ENCODE measurements at regions not wholly inside any gene's neighbourhood (a gene's known extent, or its start where the extent isn't known, plus 50 kb on each side); places are given as distances from the start of the nearest gene placed in this dataset.

DNA sequence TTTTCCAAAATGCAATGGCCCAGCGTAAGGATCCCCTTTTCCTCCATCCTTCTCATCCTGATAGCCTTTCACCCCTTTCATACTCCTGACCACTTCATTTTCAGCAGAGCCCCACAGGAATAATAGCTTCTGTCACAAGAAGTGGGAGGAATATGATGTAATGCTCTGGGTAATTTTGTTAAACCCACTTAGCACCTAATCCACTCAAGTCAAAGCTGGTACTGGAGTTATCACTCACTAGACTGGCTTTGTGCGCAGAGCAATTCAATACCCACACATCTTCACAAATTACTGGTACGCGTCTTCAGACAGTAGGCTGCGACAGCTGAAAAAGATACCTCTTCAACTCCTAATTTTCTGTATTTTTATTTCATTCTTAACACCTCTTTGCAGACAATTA, 2232.8 kb upstream of the WWC1 start (continued):
- no peak for TF ChIP-seq SUZ12 (IDR thresholded peaks at IDR 0.05; ENCODE audit: unreplicated experiment)
- TF ChIP-seq, protein P1, sequence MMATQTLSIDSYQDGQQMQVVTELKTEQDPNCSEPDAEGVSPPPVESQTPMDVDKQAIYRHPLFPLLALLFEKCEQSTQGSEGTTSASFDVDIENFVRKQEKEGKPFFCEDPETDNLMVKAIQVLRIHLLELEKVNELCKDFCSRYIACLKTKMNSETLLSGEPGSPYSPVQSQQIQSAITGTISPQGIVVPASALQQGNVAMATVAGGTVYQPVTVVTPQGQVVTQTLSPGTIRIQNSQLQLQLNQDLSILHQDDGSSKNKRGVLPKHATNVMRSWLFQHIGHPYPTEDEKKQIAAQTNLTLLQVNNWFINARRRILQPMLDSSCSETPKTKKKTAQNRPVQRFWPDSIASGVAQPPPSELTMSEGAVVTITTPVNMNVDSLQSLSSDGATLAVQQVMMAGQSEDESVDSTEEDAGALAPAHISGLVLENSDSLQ (IDR thresholded peaks at IDR 0.05): no peak
- TF ChIP-seq, protein P2, sequence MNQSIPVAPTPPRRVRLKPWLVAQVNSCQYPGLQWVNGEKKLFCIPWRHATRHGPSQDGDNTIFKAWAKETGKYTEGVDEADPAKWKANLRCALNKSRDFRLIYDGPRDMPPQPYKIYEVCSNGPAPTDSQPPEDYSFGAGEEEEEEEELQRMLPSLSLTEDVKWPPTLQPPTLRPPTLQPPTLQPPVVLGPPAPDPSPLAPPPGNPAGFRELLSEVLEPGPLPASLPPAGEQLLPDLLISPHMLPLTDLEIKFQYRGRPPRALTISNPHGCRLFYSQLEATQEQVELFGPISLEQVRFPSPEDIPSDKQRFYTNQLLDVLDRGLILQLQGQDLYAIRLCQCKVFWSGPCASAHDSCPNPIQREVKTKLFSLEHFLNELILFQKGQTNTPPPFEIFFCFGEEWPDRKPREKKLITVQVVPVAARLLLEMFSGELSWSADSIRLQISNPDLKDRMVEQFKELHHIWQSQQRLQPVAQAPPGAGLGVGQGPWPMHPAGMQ (IDR thresholded peaks at IDR 0.05; ENCODE audit: borderline replicate concordance): no peak
- TF ChIP-seq ZNF217 (IDR thresholded peaks at IDR 0.05): no peak
- TF ChIP-seq HDAC2 (IDR thresholded peaks at IDR 0.05): no peak
- no peak for TF ChIP-seq NRF1 (conservative IDR thresholded peaks at IDR 0.05; ENCODE audit: low read depth, low read length)
- TF ChIP-seq SMARCA5 (IDR thresholded peaks at IDR 0.05): no peak
- TF ChIP-seq POLR2A (IDR thresholded peaks at IDR 0.05; ENCODE audit: low read depth, low read length): no peak
- no peak for TF ChIP-seq POLR2AphosphoS5 (IDR thresholded peaks at IDR 0.05; ENCODE audit: low read length)
- TF ChIP-seq, protein P3, sequence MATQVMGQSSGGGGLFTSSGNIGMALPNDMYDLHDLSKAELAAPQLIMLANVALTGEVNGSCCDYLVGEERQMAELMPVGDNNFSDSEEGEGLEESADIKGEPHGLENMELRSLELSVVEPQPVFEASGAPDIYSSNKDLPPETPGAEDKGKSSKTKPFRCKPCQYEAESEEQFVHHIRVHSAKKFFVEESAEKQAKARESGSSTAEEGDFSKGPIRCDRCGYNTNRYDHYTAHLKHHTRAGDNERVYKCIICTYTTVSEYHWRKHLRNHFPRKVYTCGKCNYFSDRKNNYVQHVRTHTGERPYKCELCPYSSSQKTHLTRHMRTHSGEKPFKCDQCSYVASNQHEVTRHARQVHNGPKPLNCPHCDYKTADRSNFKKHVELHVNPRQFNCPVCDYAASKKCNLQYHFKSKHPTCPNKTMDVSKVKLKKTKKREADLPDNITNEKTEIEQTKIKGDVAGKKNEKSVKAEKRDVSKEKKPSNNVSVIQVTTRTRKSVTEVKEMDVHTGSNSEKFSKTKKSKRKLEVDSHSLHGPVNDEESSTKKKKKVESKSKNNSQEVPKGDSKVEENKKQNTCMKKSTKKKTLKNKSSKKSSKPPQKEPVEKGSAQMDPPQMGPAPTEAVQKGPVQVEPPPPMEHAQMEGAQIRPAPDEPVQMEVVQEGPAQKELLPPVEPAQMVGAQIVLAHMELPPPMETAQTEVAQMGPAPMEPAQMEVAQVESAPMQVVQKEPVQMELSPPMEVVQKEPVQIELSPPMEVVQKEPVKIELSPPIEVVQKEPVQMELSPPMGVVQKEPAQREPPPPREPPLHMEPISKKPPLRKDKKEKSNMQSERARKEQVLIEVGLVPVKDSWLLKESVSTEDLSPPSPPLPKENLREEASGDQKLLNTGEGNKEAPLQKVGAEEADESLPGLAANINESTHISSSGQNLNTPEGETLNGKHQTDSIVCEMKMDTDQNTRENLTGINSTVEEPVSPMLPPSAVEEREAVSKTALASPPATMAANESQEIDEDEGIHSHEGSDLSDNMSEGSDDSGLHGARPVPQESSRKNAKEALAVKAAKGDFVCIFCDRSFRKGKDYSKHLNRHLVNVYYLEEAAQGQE (IDR thresholded peaks at IDR 0.05; ENCODE audit: low read depth, low read length): no peak
- TF ChIP-seq, protein P4, sequence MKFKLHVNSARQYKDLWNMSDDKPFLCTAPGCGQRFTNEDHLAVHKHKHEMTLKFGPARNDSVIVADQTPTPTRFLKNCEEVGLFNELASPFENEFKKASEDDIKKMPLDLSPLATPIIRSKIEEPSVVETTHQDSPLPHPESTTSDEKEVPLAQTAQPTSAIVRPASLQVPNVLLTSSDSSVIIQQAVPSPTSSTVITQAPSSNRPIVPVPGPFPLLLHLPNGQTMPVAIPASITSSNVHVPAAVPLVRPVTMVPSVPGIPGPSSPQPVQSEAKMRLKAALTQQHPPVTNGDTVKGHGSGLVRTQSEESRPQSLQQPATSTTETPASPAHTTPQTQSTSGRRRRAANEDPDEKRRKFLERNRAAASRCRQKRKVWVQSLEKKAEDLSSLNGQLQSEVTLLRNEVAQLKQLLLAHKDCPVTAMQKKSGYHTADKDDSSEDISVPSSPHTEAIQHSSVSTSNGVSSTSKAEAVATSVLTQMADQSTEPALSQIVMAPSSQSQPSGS (IDR thresholded peaks at IDR 0.05; ENCODE audit: low read length): no peak
- TF ChIP-seq, protein P5, sequence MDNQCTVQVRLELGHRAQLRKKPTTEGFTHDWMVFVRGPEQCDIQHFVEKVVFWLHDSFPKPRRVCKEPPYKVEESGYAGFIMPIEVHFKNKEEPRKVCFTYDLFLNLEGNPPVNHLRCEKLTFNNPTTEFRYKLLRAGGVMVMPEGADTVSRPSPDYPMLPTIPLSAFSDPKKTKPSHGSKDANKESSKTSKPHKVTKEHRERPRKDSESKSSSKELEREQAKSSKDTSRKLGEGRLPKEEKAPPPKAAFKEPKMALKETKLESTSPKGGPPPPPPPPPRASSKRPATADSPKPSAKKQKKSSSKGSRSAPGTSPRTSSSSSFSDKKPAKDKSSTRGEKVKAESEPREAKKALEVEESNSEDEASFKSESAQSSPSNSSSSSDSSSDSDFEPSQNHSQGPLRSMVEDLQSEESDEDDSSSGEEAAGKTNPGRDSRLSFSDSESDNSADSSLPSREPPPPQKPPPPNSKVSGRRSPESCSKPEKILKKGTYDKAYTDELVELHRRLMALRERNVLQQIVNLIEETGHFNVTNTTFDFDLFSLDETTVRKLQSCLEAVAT (IDR thresholded peaks at IDR 0.05): no peak

Measured in GM12878 (cell line).